ENCODE measurements at regions not wholly inside any gene's neighbourhood (a gene's known extent, or its start where the extent isn't known, plus 50 kb on each side); places are given as distances from the start of the nearest gene placed in this dataset.

- H4K8ac ChIP-seq (ENCODE audit: extremely low read depth, insufficient read depth, low read length) = no peak overlapping the region
- 0 out of 4 replicates have a peak, but pooled peaks of 1 of the 2 experiments have one; percentile 18 for TF ChIP-seq HDAC2 (IDR thresholded peaks at IDR 0.05; ENCODE audit: borderline replicate concordance in 1 of 2, low read depth in 2 of 2, low read length in 2 of 2)
- TF ChIP-seq CREB1 (IDR thresholded peaks at IDR 0.05) = no peak
- TF ChIP-seq MAX (IDR thresholded peaks at IDR 0.05) = peak; percentile 54; the same call in 1 of the 2 replicates
Observed at GRCh38 chr4:87734084-87734483, 65.3 kb upstream of the IBSP start.

More at GRCh38 chr4:87734084-87734483, 65.3 kb upstream of the IBSP start:
- no peak overlapping the region for H3K23ac ChIP-seq (ENCODE audit: insufficient read length)
- peaks cover 0 to 4% of the 10 kb centered on the region in 2 experiments; a peak in 2 of 4 replicates for H3K9me3 ChIP-seq (ENCODE audit: insufficient read depth in 2 of 2, low read depth in 1 of 2, low read length in 1 of 2)
- 0 out of 2 replicates have a peak overlapping the region, but pooled peaks have one; percentile 14 for H3K27ac ChIP-seq (ENCODE audit: low read depth, low read length)
- H3K4me1 ChIP-seq (replicated peaks in 1 of 4; ENCODE audit: control insufficient read depth in 3 of 4, insufficient read depth in 4 of 4, low read length in 3 of 4) = peaks cover 0 to 7% (median 6%) of the 10 kb centered on the region in 4 experiments; a peak in 4 of 7 replicates
- no peak overlapping the region for H3K18ac ChIP-seq (ENCODE audit: extremely low read depth, low read length)
- WGBS, 2 experiments (ENCODE audit: extremely low coverage in 1 of 2, insufficient coverage in 1 of 2, insufficient read length in 1 of 2, insufficient replicate concordance in 2 of 2, low coverage in 1 of 2, low lambda C conversion rate in 2 of 2, missing lambda C conversion rate in 1 of 2) = 54% methylated on average over 2 of the region's 2 CpGs; no CpG with 5 or more reads in 1 of the 2 experiments
- H2BK12ac ChIP-seq (ENCODE audit: low read depth, low read length) = no peak overlapping the region
- H3K9ac ChIP-seq (replicated peaks in 1 of 4; ENCODE audit: extremely low read depth in 1 of 4, low read depth in 3 of 4, low read length in 3 of 4) = no peak overlapping the region
- H4K91ac ChIP-seq (replicated peaks; ENCODE audit: insufficient read length, low read length) = no peak overlapping the region
- H3K36me3 ChIP-seq (ENCODE audit: control insufficient read depth in 2 of 4, insufficient read depth in 4 of 4, low read length in 3 of 4) = no peaks in the 10 kb centered on the region
- H2BK20ac ChIP-seq (ENCODE audit: low read length) = no peak overlapping the region
- FAIRE-seq = peak; percentile 69
- H2BK120ac ChIP-seq (replicated peaks; ENCODE audit: low read depth, low read length) = no peak overlapping the region
- POLR2A ChIA-PET (ENCODE audit: partially characterized antibody) = no interaction called here
- H4K5ac ChIP-seq (ENCODE audit: insufficient read length, low read depth, low read length) = no peak overlapping the region
- no peaks in the 10 kb centered on the region for H3K79me2 ChIP-seq (ENCODE audit: control insufficient read depth in 1 of 2, insufficient read depth in 2 of 2, low read length in 2 of 2)
- no peak overlapping the region for H3K14ac ChIP-seq (ENCODE audit: insufficient read length)
- H3K23me2 ChIP-seq (ENCODE audit: low read depth, low read length) = no peaks in the 10 kb centered on the region
- H3K4me3 ChIP-seq (ENCODE audit: extremely low read depth in 1 of 4, insufficient read depth in 2 of 4, low read depth in 3 of 4, low read length in 4 of 4) = 0 out of 8 replicates have a peak overlapping the region, but pooled peaks of 1 of the 4 experiments have one; percentile 9
- CTCF ChIA-PET (ENCODE audit: partially characterized antibody) = interaction anchor here (0.8 to 1.3 kb wide), 7 partner anchors 11 to 115 kb away, joined by 3 to 4 read pairs (median 3); no protein-coding TSS in a partner anchor
- H3K79me1 ChIP-seq (ENCODE audit: low read depth, low read length) = no peaks in the 10 kb centered on the region
- no peaks in the 10 kb centered on the region for H3K27me3 ChIP-seq (replicated peaks in 1 of 4; ENCODE audit: control insufficient read depth in 3 of 4, extremely low read depth in 1 of 4, insufficient read depth in 3 of 4, low read length in 3 of 4)
- no peaks in the 10 kb centered on the region for H4K20me1 ChIP-seq (replicated peaks in 1 of 2; ENCODE audit: control insufficient read depth in 1 of 2, insufficient read depth in 2 of 2, low read length in 2 of 2)
- H2BK15ac ChIP-seq (ENCODE audit: low read length) = no peak overlapping the region
- peak in 1 of 2 experiments; percentile 5 for DNase-seq (ENCODE audit: low read depth in 1 of 2, low spot score in 2 of 2)
- H2AFZ ChIP-seq (ENCODE audit: low read length) = peak overlapping the region; percentile 0; the same call in 1 of the 2 replicates
- H2BK5ac ChIP-seq (ENCODE audit: low read depth, low read length) = no peak overlapping the region
- no peak overlapping the region for H2AK5ac ChIP-seq (ENCODE audit: low read depth, low read length)
- H3K4me2 ChIP-seq (ENCODE audit: insufficient read depth in 1 of 2, low read depth in 2 of 2, low read length in 2 of 2) = peak overlapping the region; percentile 22 to 26; a peak in 2 of 4 replicates
- no peak overlapping the region for H3K56ac ChIP-seq (replicated peaks; ENCODE audit: insufficient read length, low read depth, low read length)
- H3K4ac ChIP-seq (replicated peaks; ENCODE audit: insufficient read length, low read depth, low read length) = no peak overlapping the region

Data from H1 (cell line).